Neuronal stem cell (in vitro differentiated cells): ENCODE measurements at regions not wholly inside any gene's neighbourhood (a gene's known extent, or its start where the extent isn't known, plus 50 kb on each side); places are given as distances from the start of the nearest gene placed in this dataset.
"Not testable (repeated sequence)": the region's sequence is repeated elsewhere in the genome, so short reads cannot be mapped to it uniquely, and the experiment has no call there.

Experiments used
- DNase-seq: peaks from one replicate; pipeline ENCODE4 v3.0.0-alpha.2; 2013; ENCODE audit warnings: low spot score
- H2AFZ ChIP-seq: one replicate; pipeline ENCODE4 v1.6.1; 2013; ENCODE audit warnings: mild to moderate bottlenecking, low read length, inconsistent platforms
- H2AK5ac ChIP-seq: 2 replicates; pipeline ENCODE4 v1.6.1; 2013; ENCODE audit warnings: low read depth, mild to moderate bottlenecking, inconsistent platforms, low read length, moderate library complexity, mixed read lengths
- H2BK120ac ChIP-seq: 2 replicates; pipeline ENCODE4 v1.6.1; 2013; ENCODE audit warnings: low read depth, mild to moderate bottlenecking, inconsistent platforms, low read length, moderate library complexity, mixed read lengths
- H2BK12ac ChIP-seq: one replicate; pipeline ENCODE4 v1.6.1; 2013; ENCODE audit warnings: low read length, inconsistent platforms
- H2BK15ac ChIP-seq: 2 replicates; pipeline ENCODE4 v1.6.1; 2013; ENCODE audit warnings: mild to moderate bottlenecking, low read length, inconsistent platforms, mixed read lengths
- H2BK5ac ChIP-seq: one replicate; pipeline ENCODE4 v1.6.1; 2013; ENCODE audit warnings: inconsistent platforms, mild to moderate bottlenecking, low read length, moderate library complexity
- H3K14ac ChIP-seq: one replicate; pipeline ENCODE4 v1.6.1; 2013; ENCODE audit warnings: low read length, inconsistent platforms
- H3K18ac ChIP-seq: 2 replicates; pipeline ENCODE4 v1.6.1; 2013; ENCODE audit warnings: low read length, inconsistent platforms
- H3K23ac ChIP-seq: 2 replicates; pipeline ENCODE4 v1.6.1; 2013; ENCODE audit warnings: low read depth, mild to moderate bottlenecking, mixed read lengths, low read length, inconsistent platforms; ENCODE audit not compliant: poor library complexity
- H3K27ac ChIP-seq: replicated peaks from 3 replicates; pipeline ENCODE4 v1.5.1; 2013; ENCODE audit warnings: low read length, inconsistent platforms
- H3K27me3 ChIP-seq, 3 experiments: 2 replicates each; pipeline ENCODE4 v1.6.1; 2013; ENCODE audit warnings: low read length in 3 of 3, mild to moderate bottlenecking in 2 of 3, inconsistent platforms in 1 of 3, low read depth in 1 of 3, mixed read lengths in 1 of 3, moderate library complexity in 1 of 3; ENCODE audit not compliant: control insufficient read depth in 3 of 3, insufficient read depth in 3 of 3
- H3K36me3 ChIP-seq, 2 donors: replicated peaks in 1 of 2; 2 replicates each; pipeline ENCODE4 v1.6.1; 2013; ENCODE audit warnings: low read length in 2 of 2; ENCODE audit not compliant: control insufficient read depth in 2 of 2, insufficient read depth in 2 of 2
- H3K4ac ChIP-seq: 2 replicates; pipeline ENCODE4 v1.6.1; 2013; ENCODE audit warnings: inconsistent platforms, mild to moderate bottlenecking, low read length, moderate library complexity
- H3K4me1 ChIP-seq, 2 donors: 1 replicate in 1 of 2; 2 replicates in 1 of 2; pipeline ENCODE4 v1.6.1; 2013; ENCODE audit warnings: low read length in 2 of 2, low read depth in 1 of 2; ENCODE audit not compliant: control insufficient read depth in 2 of 2, insufficient read depth in 1 of 2
- H3K4me2 ChIP-seq: one replicate; pipeline ENCODE4 v1.6.1; 2013; ENCODE audit warnings: mild to moderate bottlenecking, low read length, inconsistent platforms; ENCODE audit not compliant: insufficient read depth, poor library complexity, severe bottlenecking
- H3K4me3 ChIP-seq, 2 donors: 2 replicates each; pipeline ENCODE4 v1.5.1; 2013; ENCODE audit warnings: low read length in 2 of 2, mild to moderate bottlenecking in 2 of 2, inconsistent platforms in 1 of 2, moderate library complexity in 1 of 2
- H3K79me1 ChIP-seq: one replicate; pipeline ENCODE4 v1.6.1; 2013; ENCODE audit warnings: low read depth, mild to moderate bottlenecking, inconsistent platforms, low read length, moderate library complexity
- H3K9ac ChIP-seq: one replicate; pipeline ENCODE4 v1.6.1; 2013; ENCODE audit warnings: mild to moderate bottlenecking, low read depth, low read length, inconsistent platforms; ENCODE audit not compliant: poor library complexity
- H3K9me3 ChIP-seq, 2 donors: replicated peaks in 1 of 2; 2 replicates each; pipeline versions ENCODE3 to v1.6.1; 2013; ENCODE audit warnings: low read length in 2 of 2, mild to moderate bottlenecking in 2 of 2, inconsistent platforms in 1 of 2, low read depth in 1 of 2, mixed read lengths in 1 of 2, moderate library complexity in 1 of 2; ENCODE audit not compliant: control insufficient read depth in 2 of 2, insufficient read depth in 1 of 2
- H4K8ac ChIP-seq: one replicate; pipeline ENCODE4 v1.6.1; 2013; ENCODE audit warnings: low read depth, mild to moderate bottlenecking, inconsistent platforms, low read length, moderate library complexity
- H4K91ac ChIP-seq: one replicate; pipeline ENCODE4 v1.6.1; 2013; ENCODE audit warnings: low read length, low read depth, mild to moderate bottlenecking, inconsistent platforms; ENCODE audit not compliant: poor library complexity
- whole genome bisulfite sequencing, 2 donors: extraction: QIAGEN DNeasy Blood & Tissue Kit; methylation state at CpG; one replicate each; pipeline ENCODE4 v1.1.7; 2013; ENCODE audit warnings: missing lambda C conversion rate in 2 of 2, mixed read lengths in 1 of 2; ENCODE audit not compliant: insufficient read length in 2 of 2, insufficient replicate concordance in 1 of 2; ENCODE audit errors: extremely low coverage in 2 of 2; 5-methylcytosine and 5-hydroxymethylcytosine counted together

DNA sequence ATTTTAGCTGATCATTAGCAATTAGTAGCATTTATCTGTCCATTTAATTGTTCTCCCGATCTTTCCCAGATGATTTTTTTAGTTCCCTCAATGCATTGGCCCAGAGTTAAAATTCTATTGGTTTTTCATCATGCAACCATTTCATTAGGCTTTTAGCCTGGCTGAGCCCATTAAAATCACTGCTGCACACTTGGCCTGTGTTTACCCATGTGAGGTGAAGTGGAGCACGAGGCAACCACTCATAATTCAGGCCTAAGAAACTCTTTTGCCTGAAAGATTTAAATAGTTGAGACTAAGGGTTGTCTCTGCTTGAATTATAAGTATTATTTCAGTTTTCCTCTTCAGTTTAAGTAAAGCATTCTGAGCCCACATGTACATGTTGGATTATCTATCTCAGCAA lies 889.0 kb upstream of the ADGRL4 start:
- no peak overlapping the region for H3K4ac ChIP-seq
- no peak overlapping the region for H2BK15ac ChIP-seq
- H2BK12ac ChIP-seq, result no peak overlapping the region
- no peaks in the 10 kb centered on the region for H3K36me3 ChIP-seq
- H2BK120ac ChIP-seq, result no peak overlapping the region
- no peak overlapping the region for H2BK5ac ChIP-seq
- H4K8ac ChIP-seq, result no peak overlapping the region
- H3K18ac ChIP-seq, result no peak overlapping the region
- H3K79me1 ChIP-seq, result no peaks in the 10 kb centered on the region
- no peak overlapping the region for H2AK5ac ChIP-seq
- no peak overlapping the region for H3K23ac ChIP-seq
- no CpG with 5 or more reads among the region's 2 CpGs for WGBS, 2 donors
- H3K9me3 ChIP-seq, result no peaks in the 10 kb centered on the region
- H3K4me3 ChIP-seq, result no peak overlapping the region
- H3K4me2 ChIP-seq, result no peak overlapping the region
- H2AFZ ChIP-seq, result no peak overlapping the region
- H3K27me3 ChIP-seq, result no peaks in the 10 kb centered on the region
- H4K91ac ChIP-seq, result no peak overlapping the region
- H3K14ac ChIP-seq, result no peak overlapping the region
- H3K27ac ChIP-seq, result no peak overlapping the region
- H3K4me1 ChIP-seq, result no peaks in the 10 kb centered on the region
- no peak for DNase-seq
- no peak overlapping the region for H3K9ac ChIP-seq

DNA sequence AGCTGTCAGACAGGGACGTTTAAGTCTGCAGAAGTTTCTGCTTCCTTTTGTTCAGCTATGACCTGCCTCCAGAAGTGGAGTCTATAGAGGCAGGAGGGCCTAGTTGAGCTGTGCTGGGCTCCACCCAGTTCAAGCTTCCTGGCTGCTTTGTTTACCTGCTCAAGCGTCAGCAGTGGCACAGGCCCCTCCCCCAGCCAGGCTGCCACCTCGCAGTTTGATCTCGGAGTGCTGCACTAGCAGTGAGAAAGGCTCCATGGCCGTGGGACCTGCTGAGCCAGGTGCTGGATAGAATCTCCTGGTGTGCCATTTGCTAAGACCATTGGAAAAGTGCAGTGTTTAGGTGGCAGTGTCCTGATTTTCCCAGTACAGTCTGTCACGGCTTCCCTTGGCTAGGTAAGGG lies 887.6 kb upstream of the ADGRL4 start:
- H3K23ac ChIP-seq, H3K79me1 ChIP-seq, H3K9ac ChIP-seq, H3K9me3 ChIP-seq, H3K4me3 ChIP-seq, H2BK12ac ChIP-seq, H2AK5ac ChIP-seq, H2BK15ac ChIP-seq, H3K27me3 ChIP-seq, H3K4ac ChIP-seq, H3K4me1 ChIP-seq, H3K18ac ChIP-seq, DNase-seq, H3K4me2 ChIP-seq, H4K91ac ChIP-seq, H3K14ac ChIP-seq, H2BK120ac ChIP-seq, H3K36me3 ChIP-seq, H2BK5ac ChIP-seq, H3K27ac ChIP-seq: not testable (repeated sequence)
- Histone ChIP-seq H4K8ac (peak overlapping the region; percentile 17), H2AFZ (peak overlapping the region; percentile 64)
- no CpG with 5 or more reads among the region's 6 CpGs for WGBS, 2 donors

DNA sequence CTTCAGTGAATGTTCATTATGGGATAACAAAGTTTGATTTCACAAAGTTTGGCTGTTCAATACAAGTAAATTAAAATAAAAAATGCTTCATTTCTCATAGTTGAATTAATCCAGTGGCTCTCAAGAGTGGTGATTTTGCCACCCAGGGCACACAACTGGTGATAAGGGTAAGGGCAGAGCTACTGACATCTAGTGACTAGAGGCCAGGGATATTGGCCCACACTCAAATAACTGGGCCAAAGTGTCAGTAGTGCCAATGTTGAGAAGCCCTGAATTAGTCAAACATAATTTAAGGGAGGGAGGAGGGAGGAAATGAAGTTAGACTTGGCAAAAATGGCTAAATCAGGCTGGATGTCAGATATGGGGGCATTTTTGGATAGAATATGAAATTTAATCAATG lies 880.5 kb upstream of the ADGRL4 start:
- Histone ChIP-seq H3K23ac (no peak overlapping the region), H4K8ac (no peak overlapping the region), H3K4me1 (no peaks in the 10 kb centered on the region), H3K9ac (no peak overlapping the region), H3K27ac (no peak overlapping the region), H2BK15ac (no peak overlapping the region), H2BK120ac (no peak overlapping the region), H2AFZ (no peak overlapping the region), H3K4me2 (no peak overlapping the region), H3K14ac (no peak overlapping the region), H3K79me1 (no peaks in the 10 kb centered on the region), H3K4me3 (no peak overlapping the region), H3K4ac (no peak overlapping the region), H2BK12ac (no peak overlapping the region), H3K18ac (no peak overlapping the region), H3K9me3 (peaks cover 2 to 5% of the 10 kb centered on the region in 2 donors), H2BK5ac (no peak overlapping the region), H4K91ac (no peak overlapping the region), H3K27me3 (no peaks in the 10 kb centered on the region), H3K36me3 (no peaks in the 10 kb centered on the region), H2AK5ac (no peak overlapping the region)
- DNase-seq, result no peak

DNA sequence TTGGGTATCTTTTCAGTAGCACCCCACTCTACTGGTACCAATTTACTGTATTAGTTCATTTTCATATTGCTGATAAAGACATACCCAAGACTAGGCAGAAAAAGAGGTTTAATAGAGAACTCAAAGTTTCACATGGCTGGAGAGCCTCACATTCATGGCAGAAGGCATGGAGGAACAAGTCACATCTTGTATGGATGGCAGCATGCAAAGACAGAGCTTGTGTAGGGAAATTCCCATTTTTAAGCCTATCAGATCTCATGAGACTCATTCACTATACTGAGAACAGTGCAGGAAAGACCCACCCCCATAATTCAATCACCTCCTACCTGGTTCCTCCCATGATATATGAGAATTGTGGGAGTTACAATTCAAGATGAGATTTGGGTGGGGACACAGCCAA lies 878.6 kb upstream of the ADGRL4 start:
- no peak overlapping the region for H2AFZ ChIP-seq
- no peak overlapping the region for H2AK5ac ChIP-seq
- no peak overlapping the region for H3K18ac ChIP-seq
- no peak overlapping the region for H3K4ac ChIP-seq
- no peaks in the 10 kb centered on the region for H3K4me1 ChIP-seq
- no peak overlapping the region for H2BK120ac ChIP-seq
- H4K91ac ChIP-seq, result no peak overlapping the region
- no peak overlapping the region for H3K27ac ChIP-seq
- no peak overlapping the region for H3K23ac ChIP-seq
- H3K9me3 ChIP-seq, result peaks cover 2 to 5% of the 10 kb centered on the region in 2 donors
- no peaks in the 10 kb centered on the region for H3K79me1 ChIP-seq
- H2BK15ac ChIP-seq, result no peak overlapping the region
- no peak overlapping the region for H3K4me2 ChIP-seq
- no peak for DNase-seq
- H3K14ac ChIP-seq, result no peak overlapping the region
- no peak overlapping the region for H2BK12ac ChIP-seq
- H3K27me3 ChIP-seq, result no peaks in the 10 kb centered on the region
- H4K8ac ChIP-seq, result no peak overlapping the region
- no peak overlapping the region for H2BK5ac ChIP-seq
- no peaks in the 10 kb centered on the region for H3K36me3 ChIP-seq
- no peak overlapping the region for H3K4me3 ChIP-seq
- H3K9ac ChIP-seq, result no peak overlapping the region
